Suprapubic skin (tissue), 3 donors: ENCODE measurements at regions not wholly inside any gene's neighbourhood (a gene's known extent, or its start where the extent isn't known, plus 50 kb on each side); places are given as distances from the start of the nearest gene placed in this dataset.

Experiments
- CTCF ChIP-seq, 2 donors: fragments of 200-600 bp in 1 of 2; fragments of 450-650 bp in 1 of 2; sonication (generic) in 1 of 2; IDR thresholded peaks; one replicate each; pipeline ENCODE4 v1.5.1; 2016 to 2019; ENCODE audit warnings: antibody characterized with exemption in 2 of 2, mild to moderate bottlenecking in 1 of 2, moderate library complexity in 1 of 2
- POLR2A ChIP-seq, 2 donors: fragments of 450-650 bp; IDR thresholded peaks; one replicate each; pipeline ENCODE4 v1.6.1; 2017; ENCODE audit warnings: antibody characterized with exemption in 2 of 2, mild to moderate bottlenecking in 2 of 2, moderate library complexity in 2 of 2

- TF ChIP-seq CTCF (IDR thresholded peaks at IDR 0.05), result no peak
- no peak for TF ChIP-seq POLR2A (IDR thresholded peaks at IDR 0.05)
Measured at GRCh38 chr7:109497053-109497452, 927.4 kb downstream of the DNAJB9 start.
